ENCODE measurements at regions not wholly inside any gene's neighbourhood (a gene's known extent, or its start where the extent isn't known, plus 50 kb on each side); places are given as distances from the start of the nearest gene placed in this dataset.

- peak; percentile 67 for DNase-seq (ENCODE audit: low spot score)
Observed at GRCh38 chr12:34391771-34392581, 369.7 kb downstream of the ALG10 start.

GRCh38 chr12:34392741-34393085, 370.4 kb downstream of the ALG10 start:
- Mint-ChIP-seq H3K4me1 (ENCODE audit: low read depth) (no peaks in the 10 kb centered on the region), H3K27me3 (ENCODE audit: low read depth) (no peaks in the 10 kb centered on the region), H3K4me3 (ENCODE audit: unreplicated experiment) (no peak overlapping the region), H3K27ac (ENCODE audit: unreplicated experiment) (no peak overlapping the region), H3K9me3 (ENCODE audit: low read depth) (peaks cover 7% of the 10 kb centered on the region), H3K36me3 (ENCODE audit: low read depth) (peaks cover 2% of the 10 kb centered on the region)
- peak; percentile 81 for DNase-seq (ENCODE audit: low spot score)
- TF ChIP-seq CTCF (IDR thresholded peaks at IDR 0.05), result no peak

More at GRCh38 chr12:34391771-34392581, 369.7 kb downstream of the ALG10 start:
- H3K9me3 Mint-ChIP-seq (ENCODE audit: low read depth), result peaks cover 7% of the 10 kb centered on the region
- H3K4me3 Mint-ChIP-seq (ENCODE audit: unreplicated experiment), result no peak overlapping the region
- no peak overlapping the region for H3K27ac Mint-ChIP-seq (ENCODE audit: unreplicated experiment)
- H3K36me3 Mint-ChIP-seq (ENCODE audit: low read depth), result peaks cover 2% of the 10 kb centered on the region
- H3K4me1 Mint-ChIP-seq (ENCODE audit: low read depth), result no peaks in the 10 kb centered on the region
- TF ChIP-seq CTCF (IDR thresholded peaks at IDR 0.05), result no peak
- no peaks in the 10 kb centered on the region for H3K27me3 Mint-ChIP-seq (ENCODE audit: low read depth)

GRCh38 chr12:34393086-34393820, 371.0 kb downstream of the ALG10 start:
- Mint-ChIP-seq H3K27ac (ENCODE audit: unreplicated experiment) (no peak overlapping the region), H3K9me3 (ENCODE audit: low read depth) (peaks cover 4% of the 10 kb centered on the region)

GRCh38 chr12:34393821-34394150, 371.5 kb downstream of the ALG10 start:
- Mint-ChIP-seq H3K36me3 (ENCODE audit: low read depth) (peaks cover 2% of the 10 kb centered on the region), H3K9me3 (ENCODE audit: low read depth) (peaks cover 2% of the 10 kb centered on the region), H3K27ac (ENCODE audit: unreplicated experiment) (no peak overlapping the region), H3K4me1 (ENCODE audit: low read depth) (no peaks in the 10 kb centered on the region), H3K27me3 (ENCODE audit: low read depth) (no peaks in the 10 kb centered on the region), H3K4me3 (ENCODE audit: unreplicated experiment) (no peak overlapping the region)
- no peak for TF ChIP-seq CTCF (IDR thresholded peaks at IDR 0.05)
- peak; percentile 81 for DNase-seq (ENCODE audit: low spot score)

More at GRCh38 chr12:34393086-34393820, 371.0 kb downstream of the ALG10 start:
- peak; percentile 70 for DNase-seq (ENCODE audit: low spot score)
- Mint-ChIP-seq H3K4me3 (ENCODE audit: unreplicated experiment) (no peak overlapping the region), H3K4me1 (ENCODE audit: low read depth) (no peaks in the 10 kb centered on the region), H3K27me3 (ENCODE audit: low read depth) (no peaks in the 10 kb centered on the region), H3K36me3 (ENCODE audit: low read depth) (peaks cover 2% of the 10 kb centered on the region)
- no peak for TF ChIP-seq CTCF (IDR thresholded peaks at IDR 0.05)

GRCh38 chr12:34394211-34395055, 372.1 kb downstream of the ALG10 start:
- Mint-ChIP-seq H3K4me1 (ENCODE audit: low read depth) (no peaks in the 10 kb centered on the region), H3K9me3 (ENCODE audit: low read depth) (peaks cover 3% of the 10 kb centered on the region), H3K4me3 (ENCODE audit: unreplicated experiment) (no peak overlapping the region), H3K27me3 (ENCODE audit: low read depth) (no peaks in the 10 kb centered on the region), H3K36me3 (ENCODE audit: low read depth) (peaks cover 2% of the 10 kb centered on the region), H3K27ac (ENCODE audit: unreplicated experiment) (no peak overlapping the region)
- no peak for TF ChIP-seq CTCF (IDR thresholded peaks at IDR 0.05)
- peak; percentile 52 for DNase-seq (ENCODE audit: low spot score)

Measured in chondrocyte (in vitro differentiated cells).